COLO668 (cell line): ENCODE measurements at regions not wholly inside any gene's neighbourhood (a gene's known extent, or its start where the extent isn't known, plus 50 kb on each side); places are given as distances from the start of the nearest gene placed in this dataset.
"Not testable (repeated sequence)": the region's sequence is repeated elsewhere in the genome, so short reads cannot be mapped to it uniquely, and the experiment has no call there.

Experiments used
- DNase-seq: peaks from one replicate; lab custom pipeline; 2025; ENCODE audit not compliant: unreplicated experiment; lab: John Stamatoyannopoulos, UW

GRCh38 chrX:115966920-115967319, 203.6 kb upstream of the AGTR2 start:
- DNase-seq, result no peak

DNA sequence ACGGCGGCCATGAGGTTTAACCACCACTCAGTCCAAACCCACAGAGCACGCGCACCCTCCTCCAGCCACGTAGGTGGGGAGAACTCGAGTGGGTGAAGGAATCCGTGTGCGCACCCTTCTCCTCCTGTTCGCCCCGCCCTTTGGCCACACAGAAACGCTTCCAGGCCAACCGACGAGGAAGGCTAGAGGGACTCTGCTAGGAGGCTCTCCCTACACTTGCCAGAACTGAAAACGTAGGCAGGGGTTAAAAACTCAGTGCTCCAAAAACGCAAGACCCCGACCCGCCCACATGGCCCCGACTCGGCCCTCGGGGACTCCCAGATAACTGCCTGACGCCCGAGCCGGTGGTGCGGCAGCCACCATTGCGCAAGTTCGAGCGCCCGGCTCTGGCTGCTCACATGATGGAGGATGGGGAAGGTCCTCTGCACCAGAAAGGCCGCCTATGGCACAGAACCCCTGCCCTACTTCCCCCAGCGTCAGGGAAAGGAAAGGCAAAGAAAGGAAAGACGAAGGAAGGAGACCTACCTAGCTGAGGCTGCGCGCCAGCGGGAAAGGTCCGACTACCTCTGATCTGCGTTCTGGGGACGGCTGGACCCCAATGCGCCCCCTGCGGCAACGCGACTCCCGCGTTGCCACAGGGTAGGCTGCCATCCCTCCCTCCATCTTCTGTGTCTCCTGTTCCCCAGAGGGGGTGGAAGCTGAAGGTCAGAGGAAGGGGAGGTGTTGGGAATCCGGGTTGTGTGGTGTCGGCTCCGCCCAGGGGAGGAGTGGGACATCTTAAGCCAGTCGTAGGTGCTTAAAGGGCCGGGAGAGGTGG, 201.9 kb upstream of the AGTR2 start:
- DNase-seq, result no peak

- no peak for DNase-seq
Observed at GRCh38 chrX:115970718-115971117, 199.8 kb upstream of the AGTR2 start.

DNA sequence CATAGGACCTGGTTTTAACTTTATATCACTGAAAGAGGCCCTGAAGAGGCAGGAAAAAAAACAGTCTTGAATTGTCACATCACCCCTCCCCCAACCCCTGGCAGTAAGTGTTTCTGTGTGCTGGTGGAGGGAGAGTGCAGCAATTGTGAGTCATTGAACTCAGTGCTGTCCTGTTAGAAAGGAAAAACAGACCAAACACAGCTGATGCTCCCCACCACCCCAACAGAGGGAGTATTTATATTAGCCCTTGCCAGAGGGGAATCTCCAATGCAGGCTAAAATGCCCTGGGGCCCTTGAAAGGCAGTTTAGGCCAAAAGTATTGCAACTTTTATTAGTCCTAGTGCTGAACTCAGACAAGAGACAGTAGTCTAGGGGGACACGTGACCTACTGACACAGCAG, 197.8 kb upstream of the AGTR2 start:
- no peak for DNase-seq

GRCh38 chrX:115978068-115978467, 192.5 kb upstream of the AGTR2 start:
- DNase-seq, result no peak

DNA sequence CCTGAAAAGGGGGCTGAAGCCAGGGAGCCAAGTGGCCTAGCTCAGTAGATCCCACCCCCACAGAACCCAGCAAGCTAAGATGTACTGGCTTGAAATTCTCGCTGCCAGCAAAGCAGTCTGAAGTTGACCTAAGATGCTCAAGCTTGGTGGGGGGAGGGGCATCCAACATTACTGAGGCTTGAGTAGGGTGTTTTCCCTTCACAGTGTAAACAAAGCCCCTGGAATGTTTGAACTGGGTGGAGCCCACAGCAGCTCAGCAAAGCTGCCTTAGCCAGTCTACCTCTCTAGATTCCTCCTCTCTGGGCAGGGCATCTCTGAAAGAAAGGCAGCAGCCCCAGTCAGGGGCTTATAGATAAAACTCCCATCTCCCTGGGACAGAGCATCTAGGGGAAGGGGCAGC, 187.4 kb upstream of the AGTR2 start:
- DNase-seq, result not testable (repeated sequence)

DNA sequence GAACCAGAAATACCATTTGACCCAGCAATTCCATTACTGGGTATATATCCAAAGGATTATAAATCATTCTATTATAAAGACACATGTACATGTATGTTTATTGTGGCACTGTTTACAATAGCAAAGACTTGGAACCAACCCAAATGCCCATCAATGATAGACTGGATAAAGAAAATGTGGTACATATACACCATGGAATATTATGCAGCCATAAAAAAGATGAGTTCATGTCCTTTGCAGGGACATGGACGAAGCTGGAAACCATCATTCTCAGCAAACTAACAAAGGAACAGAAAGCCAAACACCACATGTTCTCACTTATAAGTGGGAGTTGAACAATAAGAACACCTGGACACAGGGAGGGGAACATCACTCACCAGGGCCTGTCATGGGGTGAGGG, 183.1 kb upstream of the AGTR2 start:
- not testable (repeated sequence) for DNase-seq

DNA sequence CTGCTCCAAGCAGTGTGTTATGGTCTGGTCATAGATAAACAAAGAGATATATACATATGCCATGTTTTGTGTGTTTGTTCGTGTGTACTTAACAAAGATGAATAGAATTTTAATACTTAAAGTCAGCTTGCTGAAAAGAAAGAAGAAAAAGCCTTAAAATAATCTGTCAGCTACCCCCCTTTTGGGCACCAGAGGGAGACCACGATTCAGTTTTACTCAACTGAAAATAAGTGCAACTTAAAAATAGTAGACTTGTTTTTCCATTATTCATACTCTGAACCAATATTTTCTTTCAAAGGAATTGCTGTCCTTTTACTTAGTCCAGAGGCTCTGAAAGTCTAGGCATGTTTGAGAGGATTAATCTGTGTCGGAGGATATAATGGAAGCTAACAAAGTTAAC, 181.7 kb upstream of the AGTR2 start:
- DNase-seq, result no peak

GRCh38 chrX:115989686-115990085, 180.9 kb upstream of the AGTR2 start:
- no peak for DNase-seq

DNA sequence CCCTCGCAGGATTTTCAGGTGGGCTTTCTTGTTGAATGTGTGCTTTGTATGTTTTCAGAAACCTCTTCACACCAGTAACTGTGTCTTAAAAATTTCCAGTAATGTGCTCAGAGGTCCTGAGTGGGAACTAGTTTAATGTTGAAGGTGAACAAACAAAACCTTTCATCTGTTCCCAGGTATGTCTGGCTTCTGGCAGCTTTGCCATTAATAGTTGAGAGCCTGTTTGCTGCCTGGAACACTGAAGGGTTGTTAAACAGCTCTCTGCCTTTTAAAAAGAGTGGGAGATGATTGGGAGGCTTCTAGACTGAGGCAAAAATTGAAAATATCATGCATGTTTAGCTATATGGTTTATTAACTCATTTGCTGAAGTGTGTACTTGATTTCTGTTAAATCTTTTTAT, 161.2 kb upstream of the AGTR2 start:
- no peak for DNase-seq

DNA sequence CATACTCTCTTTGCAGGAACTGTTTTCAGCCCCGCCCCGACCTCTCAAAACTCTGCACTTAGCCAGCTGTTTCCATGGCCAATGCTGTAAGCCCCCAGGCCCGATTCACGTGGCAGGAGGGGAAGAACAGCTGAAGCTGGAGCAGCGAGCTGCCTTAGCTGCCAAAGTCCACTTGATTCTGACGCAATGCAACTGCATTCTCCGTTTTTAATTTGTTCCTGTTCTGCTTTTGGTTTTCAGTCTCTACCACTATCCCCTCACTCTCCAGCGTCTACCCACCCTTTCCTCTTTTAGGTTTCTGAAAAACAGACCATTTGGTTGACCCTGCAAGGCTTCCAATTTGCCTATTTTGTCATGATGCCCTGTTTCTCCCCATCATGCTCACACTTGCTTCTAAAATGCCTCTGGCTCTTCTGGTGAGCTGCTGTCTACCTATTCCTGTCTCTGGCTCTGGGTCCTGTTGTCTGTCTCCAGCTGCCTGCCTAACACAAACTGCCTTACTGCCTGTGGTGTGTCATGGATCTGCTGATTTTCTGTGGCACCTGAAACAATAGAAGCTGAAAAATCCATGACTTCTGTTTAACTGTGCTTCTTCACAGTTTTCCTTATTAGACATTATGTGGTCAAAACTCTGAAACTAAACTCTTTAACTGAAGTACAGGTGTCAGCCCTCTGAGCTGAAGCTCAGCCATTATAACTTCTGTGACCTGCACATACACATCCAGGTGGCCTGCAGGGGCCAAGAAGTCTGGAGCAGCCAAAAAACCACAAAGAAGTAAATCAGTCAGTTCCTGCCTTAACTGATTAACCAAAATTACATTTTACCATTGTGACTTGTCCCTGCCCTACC, 160.5 kb upstream of the AGTR2 start:
- DNase-seq, result no peak

DNA sequence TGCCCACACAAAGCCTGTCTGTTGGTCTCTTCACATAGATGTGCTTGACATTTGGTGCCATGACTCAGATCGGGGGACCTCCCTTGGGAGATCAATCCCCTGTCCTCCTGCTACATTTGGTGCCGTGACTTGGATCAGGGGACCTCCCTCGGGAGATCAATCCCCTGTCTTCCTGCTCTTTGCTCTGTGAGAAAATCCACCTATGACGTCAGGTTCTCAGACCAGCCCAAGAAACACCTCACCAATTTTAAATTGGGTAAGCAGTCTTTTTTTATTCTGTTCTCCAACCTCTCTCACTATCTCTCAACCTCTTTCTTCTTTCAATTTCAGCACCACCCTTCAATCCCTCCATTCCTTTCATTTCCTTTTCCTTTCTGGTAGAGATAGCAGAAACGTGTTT, 159.6 kb upstream of the AGTR2 start:
- DNase-seq, result no peak

DNA sequence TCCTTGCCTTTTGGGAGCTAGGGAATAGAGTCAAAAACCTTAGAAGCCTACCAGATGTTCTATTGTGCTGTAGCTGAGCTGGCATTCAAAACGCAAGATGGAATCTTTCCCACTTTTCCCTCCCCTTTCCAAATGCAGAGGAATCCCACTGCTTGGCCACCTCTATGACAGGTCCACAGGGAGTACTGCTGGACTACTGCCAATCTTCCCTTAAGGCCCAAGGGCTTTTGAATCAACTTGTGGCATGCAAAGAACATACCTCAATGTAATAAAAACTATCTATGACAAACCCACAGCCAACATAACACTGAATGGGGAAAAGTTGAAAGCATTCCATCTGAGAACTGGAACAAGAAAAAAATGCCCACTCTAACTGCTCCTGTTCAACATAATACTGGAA, 139.2 kb upstream of the AGTR2 start:
- no peak for DNase-seq
